ENCODE measurements at regions not wholly inside any gene's neighbourhood (a gene's known extent, or its start where the extent isn't known, plus 50 kb on each side); places are given as distances from the start of the nearest gene placed in this dataset.
"Not testable (repeated sequence)": the region's sequence is repeated elsewhere in the genome, so short reads cannot be mapped to it uniquely, and the experiment has no call there.

- DNase-seq (no peak), ATAC-seq (no peak)
- H3K4me3 ChIP-seq (ENCODE audit: low read length) = no peak overlapping the region
- H3K27me3 ChIP-seq (ENCODE audit: control insufficient read depth, insufficient read depth) = no peaks in the 10 kb centered on the region
- no peaks in the 10 kb centered on the region for H3K9me3 ChIP-seq (ENCODE audit: control insufficient read depth, low read length)
- intact Hi-C loops (cut with DNase I) = no loop called here
- no peak overlapping the region for H3K27ac ChIP-seq (ENCODE audit: low read length)
- H3K4me1 ChIP-seq (ENCODE audit: control insufficient read depth, insufficient read depth, low read length) = no peaks in the 10 kb centered on the region
- 72% methylated on average over 4 of the region's 4 CpGs for WGBS
Observed at GRCh38 chr4:137738375-137738990, 206.2 kb upstream of the PCDH18 start.

- WGBS = 72% methylated on average over 4 of the region's 4 CpGs
- DNase-seq = peak; percentile 30 to 56 (median 43)
- no peak overlapping the region for H3K4me3 ChIP-seq (ENCODE audit: low read length)
- ATAC-seq = peak; percentile 42 to 62
- no peaks in the 10 kb centered on the region for H3K4me1 ChIP-seq (ENCODE audit: control insufficient read depth, insufficient read depth, low read length)
- intact Hi-C loops (cut with DNase I) = no loop called here
- H3K9me3 ChIP-seq (ENCODE audit: control insufficient read depth, low read length) = no peaks in the 10 kb centered on the region
- H3K27ac ChIP-seq (ENCODE audit: low read length) = no peak overlapping the region
- H3K27me3 ChIP-seq (ENCODE audit: control insufficient read depth, insufficient read depth) = no peaks in the 10 kb centered on the region
Observed at GRCh38 chr4:137735561-137736104, 203.3 kb upstream of the PCDH18 start.

DNA sequence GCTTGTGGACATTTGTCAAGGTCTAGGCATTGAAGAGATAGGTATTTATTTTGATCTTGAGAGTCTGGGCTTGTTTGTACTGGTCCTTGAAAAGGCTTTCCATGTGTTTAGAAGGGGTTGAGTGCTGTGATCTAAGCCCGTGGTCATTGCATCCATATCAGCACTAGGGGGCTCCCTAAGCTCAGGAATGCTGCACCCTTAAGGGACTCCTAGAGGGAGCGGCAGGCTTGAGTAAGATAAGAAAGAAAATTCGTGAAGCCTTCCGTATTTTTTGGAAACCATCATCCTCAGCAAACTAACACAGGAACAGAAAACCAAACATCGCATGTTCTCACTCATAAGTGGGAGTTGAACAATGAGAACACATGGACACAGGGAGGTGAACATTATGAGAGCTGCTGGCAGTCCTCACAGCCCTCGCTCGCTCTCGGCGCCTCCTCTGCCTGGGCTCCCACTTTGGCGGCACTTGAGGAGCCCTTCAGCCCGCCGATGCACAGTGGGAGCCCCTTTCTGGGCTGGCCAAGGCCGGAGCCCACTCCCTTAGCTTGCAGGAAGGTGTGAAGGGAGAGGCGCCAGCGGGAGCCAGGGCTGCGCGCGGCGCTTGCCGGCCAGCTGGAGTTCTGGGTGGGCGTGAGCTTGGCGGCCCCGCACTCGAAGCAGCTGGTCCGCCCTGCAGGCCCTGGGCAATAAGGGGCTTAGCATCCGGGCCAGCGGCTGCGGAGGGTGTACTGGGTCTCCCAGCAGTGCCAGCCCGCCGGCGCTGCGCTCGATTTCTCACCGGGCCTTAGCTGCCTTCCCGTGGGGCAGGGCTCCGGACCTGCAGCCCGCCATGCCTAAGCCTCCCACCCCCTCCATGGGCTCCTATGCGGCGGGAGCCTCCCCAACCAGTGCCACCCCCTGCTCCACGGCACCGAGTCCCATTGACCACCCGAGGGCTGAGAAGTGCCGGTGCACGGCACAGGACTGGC lies 201.2 kb upstream of the PCDH18 start:
- H3K27ac ChIP-seq (ENCODE audit: low read length); ATAC-seq; H3K4me3 ChIP-seq (ENCODE audit: low read length); H3K9me3 ChIP-seq (ENCODE audit: control insufficient read depth, low read length); H3K27me3 ChIP-seq (ENCODE audit: control insufficient read depth, insufficient read depth); intact Hi-C loops (cut with DNase I); H3K4me1 ChIP-seq (ENCODE audit: control insufficient read depth, insufficient read depth, low read length): not testable (repeated sequence)
- DNase-seq = peak in 2 of 3 donors; percentile 17 to 40
- 93% methylated on average over 44 of the region's 44 CpGs for WGBS

DNA sequence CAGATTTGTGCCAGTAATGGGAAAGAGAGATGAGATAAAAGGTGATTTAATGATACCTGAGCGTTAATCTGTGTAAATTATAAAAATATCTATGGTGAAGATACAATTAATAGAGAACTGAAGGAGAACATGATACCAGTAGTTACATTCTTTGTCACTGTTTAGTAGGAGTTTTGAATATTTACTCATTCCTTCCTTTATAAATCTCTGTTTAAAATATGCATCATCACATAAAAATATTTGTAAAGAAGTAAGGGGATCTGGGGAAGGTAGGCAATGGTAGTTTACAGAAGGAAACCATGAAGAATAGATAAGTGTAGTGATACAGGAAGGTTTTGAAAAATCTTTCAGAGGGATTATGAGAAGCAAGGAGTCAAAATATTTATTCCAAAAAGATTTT lies 190.6 kb upstream of the PCDH18 start:
- H3K27me3 ChIP-seq (ENCODE audit: control insufficient read depth, insufficient read depth) = no peaks in the 10 kb centered on the region
- intact Hi-C loops (cut with DNase I) = no loop called here
- no peaks in the 10 kb centered on the region for H3K4me1 ChIP-seq (ENCODE audit: control insufficient read depth, insufficient read depth, low read length)
- no peak overlapping the region for H3K4me3 ChIP-seq (ENCODE audit: low read length)
- no peak overlapping the region for H3K27ac ChIP-seq (ENCODE audit: low read length)
- DNase-seq = no peak
- 78% methylated on average over 1 of the region's 1 CpG for WGBS
- no peaks in the 10 kb centered on the region for H3K9me3 ChIP-seq (ENCODE audit: control insufficient read depth, low read length)
- no peak for ATAC-seq

DNA sequence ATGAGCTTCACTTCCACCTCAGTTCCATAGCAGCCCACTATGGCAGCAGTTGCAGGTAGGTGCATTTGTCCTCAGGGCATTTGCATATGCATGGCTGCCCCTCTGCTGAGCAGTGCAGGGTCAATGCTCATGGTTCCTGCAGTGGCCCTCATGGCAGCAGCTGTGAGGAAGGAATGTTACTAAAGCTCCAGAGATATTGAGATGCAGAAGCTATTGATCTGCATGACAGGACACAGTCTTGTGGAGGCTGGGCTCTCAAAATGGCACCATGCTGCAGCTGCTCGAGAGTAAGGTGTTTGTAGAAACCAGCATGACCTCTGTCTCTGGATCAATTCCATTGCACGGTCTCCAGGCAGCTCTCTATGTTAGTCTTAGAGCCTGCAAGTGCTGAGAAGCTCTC lies 179.2 kb upstream of the PCDH18 start:
- WGBS = 78% methylated on average over 2 of the region's 2 CpGs
- H3K27me3 ChIP-seq (ENCODE audit: control insufficient read depth, insufficient read depth) = no peaks in the 10 kb centered on the region
- ATAC-seq (no peak), DNase-seq (no peak)
- no peaks in the 10 kb centered on the region for H3K9me3 ChIP-seq (ENCODE audit: control insufficient read depth, low read length)
- no peak overlapping the region for H3K4me3 ChIP-seq (ENCODE audit: low read length)
- H3K27ac ChIP-seq (ENCODE audit: low read length) = no peak overlapping the region
- intact Hi-C loops (cut with DNase I) = no loop called here
- no peaks in the 10 kb centered on the region for H3K4me1 ChIP-seq (ENCODE audit: control insufficient read depth, insufficient read depth, low read length)

- H3K27ac ChIP-seq (ENCODE audit: low read length) = no peak overlapping the region
- H3K4me1 ChIP-seq (ENCODE audit: control insufficient read depth, insufficient read depth, low read length) = no peaks in the 10 kb centered on the region
- ATAC-seq (no peak), DNase-seq (no peak)
- 91% methylated on average over 2 of the region's 2 CpGs for WGBS
- H3K9me3 ChIP-seq (ENCODE audit: control insufficient read depth, low read length) = no peaks in the 10 kb centered on the region
- H3K4me3 ChIP-seq (ENCODE audit: low read length) = no peak overlapping the region
- H3K27me3 ChIP-seq (ENCODE audit: control insufficient read depth, insufficient read depth) = no peaks in the 10 kb centered on the region
- intact Hi-C loops (cut with DNase I) = no loop called here
Observed at GRCh38 chr4:137707626-137708025, 175.3 kb upstream of the PCDH18 start.

DNA sequence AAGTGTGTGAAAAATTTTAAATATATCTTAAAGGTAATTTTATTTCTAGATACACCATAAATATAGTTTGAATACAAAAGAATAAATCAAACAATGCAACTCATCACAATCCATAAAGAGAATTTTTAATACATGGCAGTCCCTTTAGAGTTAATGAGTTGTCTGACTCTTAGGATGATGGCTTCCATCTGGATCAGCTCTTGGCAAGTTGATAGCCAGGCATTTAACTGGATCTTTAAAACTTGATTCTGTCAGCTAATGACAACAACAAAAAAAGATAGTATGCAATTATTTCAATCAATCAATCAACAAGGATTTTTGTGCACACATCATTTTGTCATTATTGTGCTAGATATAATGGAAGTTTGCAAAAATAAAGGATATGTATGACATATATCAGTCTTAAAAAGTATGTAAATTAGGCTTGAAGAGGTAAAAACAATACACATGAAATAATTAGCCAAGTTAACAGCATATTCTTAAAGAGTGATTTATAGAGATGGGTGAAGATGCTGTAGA lies 174.9 kb upstream of the PCDH18 start:
- H3K4me1 ChIP-seq (ENCODE audit: control insufficient read depth, insufficient read depth, low read length) = no peaks in the 10 kb centered on the region
- no peak overlapping the region for H3K27ac ChIP-seq (ENCODE audit: low read length)
- no peak overlapping the region for H3K4me3 ChIP-seq (ENCODE audit: low read length)
- intact Hi-C loops (cut with DNase I) = no loop called here
- no peaks in the 10 kb centered on the region for H3K9me3 ChIP-seq (ENCODE audit: control insufficient read depth, low read length)
- ATAC-seq (no peak), DNase-seq (no peak)
- H3K27me3 ChIP-seq (ENCODE audit: control insufficient read depth, insufficient read depth) = no peaks in the 10 kb centered on the region

DNA sequence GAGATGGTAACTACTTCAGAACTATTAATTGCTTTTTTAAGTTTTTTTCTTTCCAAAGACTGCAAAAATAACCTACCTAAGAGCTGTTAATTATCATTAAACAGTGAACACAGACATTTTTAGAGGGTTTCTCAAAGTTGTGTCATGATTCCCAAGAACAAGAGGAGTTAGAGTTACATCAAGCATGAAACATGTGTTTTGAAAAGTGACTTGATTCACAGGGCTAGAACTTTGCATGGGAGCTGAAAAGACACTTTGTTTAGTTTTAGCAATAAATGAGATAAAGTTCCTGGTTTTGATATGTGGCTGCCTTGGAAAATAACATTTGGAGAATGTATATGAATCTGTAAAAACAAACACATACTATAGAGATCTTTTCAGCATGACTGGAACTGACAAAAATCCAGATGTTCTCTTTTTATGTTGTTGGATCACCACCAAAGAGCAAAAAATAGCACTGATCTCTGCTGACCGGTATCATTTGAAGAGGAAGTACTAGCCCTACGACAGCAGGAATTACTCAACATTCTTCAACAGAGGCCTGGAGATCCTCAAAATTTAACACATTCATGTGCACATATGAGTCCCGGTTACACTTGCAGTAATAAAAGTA lies 173.0 kb upstream of the PCDH18 start:
- DNase-seq (no peak), ATAC-seq (peak; percentile 86 to 88)
- Histone ChIP-seq H3K27ac (ENCODE audit: low read length) (no peak overlapping the region), H3K4me1 (ENCODE audit: control insufficient read depth, insufficient read depth, low read length) (no peaks in the 10 kb centered on the region), H3K27me3 (ENCODE audit: control insufficient read depth, insufficient read depth) (no peaks in the 10 kb centered on the region), H3K9me3 (ENCODE audit: control insufficient read depth, low read length) (no peaks in the 10 kb centered on the region), H3K4me3 (ENCODE audit: low read length) (no peak overlapping the region)
- intact Hi-C loops (cut with DNase I) = no loop called here
- WGBS = 10% methylated on average over 3 of the region's 3 CpGs

GRCh38 chr4:137703195-137703594 lies 170.9 kb upstream of the PCDH18 start:
- DNase-seq = no peak
- Histone ChIP-seq H3K4me1 (ENCODE audit: control insufficient read depth, insufficient read depth, low read length) (no peaks in the 10 kb centered on the region), H3K4me3 (ENCODE audit: low read length) (no peak overlapping the region), H3K27ac (ENCODE audit: low read length) (no peak overlapping the region), H3K27me3 (ENCODE audit: control insufficient read depth, insufficient read depth) (no peaks in the 10 kb centered on the region), H3K9me3 (ENCODE audit: control insufficient read depth, low read length) (no peaks in the 10 kb centered on the region)
- peak; percentile 36 to 90 for ATAC-seq
- intact Hi-C loops (cut with DNase I) = loop anchor here in 1 of 4 donors (5.0 kb wide), 1 partner anchor 296 kb away; no protein-coding TSS in a partner anchor

GRCh38 chr4:137702512-137702911 lies 170.2 kb upstream of the PCDH18 start:
- H3K4me1 ChIP-seq (ENCODE audit: control insufficient read depth, insufficient read depth, low read length) = no peaks in the 10 kb centered on the region
- WGBS = 40% methylated on average over 2 of the region's 2 CpGs
- ATAC-seq = no peak
- no peak overlapping the region for H3K4me3 ChIP-seq (ENCODE audit: low read length)
- H3K9me3 ChIP-seq (ENCODE audit: control insufficient read depth, low read length) = no peaks in the 10 kb centered on the region
- intact Hi-C loops (cut with DNase I) = loop anchor here in 1 of 4 donors (5.0 kb wide), 1 partner anchor 295 kb away; no protein-coding TSS in a partner anchor
- H3K27ac ChIP-seq (ENCODE audit: low read length) = no peak overlapping the region
- no peaks in the 10 kb centered on the region for H3K27me3 ChIP-seq (ENCODE audit: control insufficient read depth, insufficient read depth)
- no peak for DNase-seq

- no peaks in the 10 kb centered on the region for H3K4me1 ChIP-seq (ENCODE audit: control insufficient read depth, insufficient read depth, low read length)
- H3K9me3 ChIP-seq (ENCODE audit: control insufficient read depth, low read length) = no peaks in the 10 kb centered on the region
- DNase-seq = no peak
- ATAC-seq = no peak
- no peak overlapping the region for H3K4me3 ChIP-seq (ENCODE audit: low read length)
- intact Hi-C loops (cut with DNase I) = loop anchor here in 1 of 4 donors (5.0 kb wide), 1 partner anchor 294 kb away; no protein-coding TSS in a partner anchor
- H3K27ac ChIP-seq (ENCODE audit: low read length) = no peak overlapping the region
- WGBS = 100% methylated on average over 1 of the region's 1 CpG
- H3K27me3 ChIP-seq (ENCODE audit: control insufficient read depth, insufficient read depth) = no peaks in the 10 kb centered on the region
Observed at GRCh38 chr4:137701401-137701800, 169.1 kb upstream of the PCDH18 start.

Data from right cardiac atrium (tissue), 5 donors.